GM19328 (cell line): ENCODE measurements at regions not wholly inside any gene's neighbourhood (a gene's known extent, or its start where the extent isn't known, plus 50 kb on each side); places are given as distances from the start of the nearest gene placed in this dataset.
"Not testable (repeated sequence)": the region's sequence is repeated elsewhere in the genome, so short reads cannot be mapped to it uniquely, and the experiment has no call there.

ENCODE experiments used
- ATAC-seq: cut with Tn5 transposase; IDR thresholded peaks from one replicate; pipeline ENCODE4 v1.9.1; 2021; ENCODE audit warnings: mild to moderate bottlenecking, moderate library complexity; ENCODE audit not compliant: unreplicated experiment

DNA sequence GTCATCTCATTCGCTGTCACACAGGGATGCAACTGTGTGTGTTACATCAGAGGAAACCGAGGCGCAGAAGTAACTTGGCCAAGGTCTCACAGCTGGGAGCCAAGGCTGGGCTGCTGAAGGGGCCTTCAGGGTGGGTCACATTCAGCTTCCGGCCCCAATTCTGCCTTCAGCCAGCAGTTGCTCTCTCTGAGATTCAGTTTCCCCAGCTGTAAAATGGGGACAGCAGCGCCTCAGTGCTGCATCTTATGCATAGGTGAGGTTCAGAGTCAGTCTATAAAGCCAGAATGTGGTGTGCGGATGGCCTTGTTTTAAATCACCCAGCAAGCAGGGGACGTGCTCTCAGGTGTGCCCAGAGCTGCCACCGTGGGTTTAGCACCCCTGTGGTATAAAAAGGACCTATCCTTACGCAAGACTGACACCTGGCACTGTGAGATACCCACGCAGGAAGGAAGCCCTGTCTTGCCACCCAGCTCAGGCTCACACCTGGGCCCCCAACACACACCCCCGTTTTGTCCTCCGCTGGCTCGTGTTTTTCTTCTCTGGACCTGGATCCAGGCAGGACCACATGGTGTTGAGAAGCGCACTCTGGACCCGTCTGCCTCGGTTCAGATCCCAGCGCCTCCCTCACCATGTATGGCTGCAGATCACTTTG, 94.6 kb upstream of the GSE1 start:
- no peak for ATAC-seq

DNA sequence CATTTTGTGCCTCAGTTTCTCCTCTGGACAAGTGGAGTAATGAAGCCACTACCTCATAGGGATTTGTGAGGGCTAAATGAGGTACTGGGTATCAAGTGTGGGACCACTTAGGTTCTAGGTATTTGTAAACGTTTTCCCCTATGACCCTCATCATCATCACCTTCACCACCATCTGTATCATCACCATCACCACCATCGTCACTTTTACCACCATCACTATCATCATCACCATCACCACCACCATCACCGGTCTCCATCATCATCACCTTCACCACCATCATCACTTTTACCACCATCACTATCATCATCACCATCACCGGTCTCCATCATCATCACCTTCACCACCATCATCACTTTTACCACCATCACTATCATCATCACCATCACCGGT, 94.1 kb upstream of the GSE1 start:
- not testable (repeated sequence) for ATAC-seq

DNA sequence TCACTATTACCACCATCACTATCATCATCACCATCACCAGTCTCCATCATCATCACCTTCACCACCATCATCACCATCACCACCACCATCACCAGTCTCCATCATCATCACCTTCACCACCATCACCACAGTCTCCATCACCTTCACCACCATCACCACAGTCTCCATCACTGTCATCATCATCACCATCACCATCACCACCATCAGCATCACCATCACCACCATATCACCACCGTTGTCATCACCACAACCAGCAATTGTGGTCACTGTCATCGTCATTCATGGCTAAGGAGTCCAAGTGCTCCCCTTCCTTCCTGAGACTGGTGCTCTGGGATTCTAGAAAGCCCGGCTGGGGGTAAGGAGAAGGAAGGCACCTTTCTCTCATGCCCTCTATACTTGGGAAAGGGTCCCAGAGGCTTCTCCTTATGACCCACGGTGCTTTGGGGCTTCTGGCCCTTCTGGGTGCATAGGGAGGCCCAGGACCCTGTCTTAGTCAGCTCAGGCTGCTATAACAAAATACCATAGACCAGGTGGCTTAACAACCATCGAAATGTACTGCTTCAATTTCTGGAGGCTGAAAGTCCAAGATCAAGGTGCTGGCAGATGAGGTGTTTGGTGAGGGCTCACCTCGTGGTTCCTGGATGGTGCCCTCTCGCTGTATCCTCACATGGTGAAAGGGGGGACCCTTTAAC, 93.4 kb upstream of the GSE1 start:
- ATAC-seq, result no peak

DNA sequence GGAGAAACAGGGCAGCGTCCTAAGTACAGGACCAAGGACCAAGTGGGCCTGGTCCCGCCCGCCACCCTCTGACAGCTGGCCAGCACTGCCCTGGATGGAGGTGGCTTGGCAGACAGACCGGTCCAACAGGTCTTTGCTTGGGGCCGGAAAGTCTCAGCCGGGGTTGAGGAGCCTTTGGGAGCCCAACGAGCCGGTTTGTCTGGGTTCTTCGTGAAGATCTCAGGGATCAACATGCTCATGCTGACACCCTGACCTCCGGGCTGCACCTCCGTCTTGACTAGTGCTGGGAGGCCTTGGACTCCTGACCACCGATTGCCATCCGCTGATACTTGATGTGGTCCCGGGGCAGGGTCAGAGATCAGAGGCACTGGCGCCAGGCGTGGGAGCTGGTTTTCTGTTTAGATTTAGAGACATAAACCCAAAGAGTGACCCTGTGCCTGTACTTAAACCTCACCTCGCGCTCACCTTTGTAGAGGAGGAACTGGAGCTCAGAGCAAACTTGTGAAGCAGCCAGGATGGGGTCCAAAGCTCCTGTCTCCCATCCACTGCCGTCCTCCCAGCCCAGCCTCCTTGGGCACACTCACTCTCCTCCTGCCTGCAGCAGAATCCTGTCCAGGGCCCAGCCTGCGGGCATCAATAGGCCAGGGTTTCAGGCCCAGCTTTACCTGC, 92.1 kb upstream of the GSE1 start:
- ATAC-seq, result no peak

DNA sequence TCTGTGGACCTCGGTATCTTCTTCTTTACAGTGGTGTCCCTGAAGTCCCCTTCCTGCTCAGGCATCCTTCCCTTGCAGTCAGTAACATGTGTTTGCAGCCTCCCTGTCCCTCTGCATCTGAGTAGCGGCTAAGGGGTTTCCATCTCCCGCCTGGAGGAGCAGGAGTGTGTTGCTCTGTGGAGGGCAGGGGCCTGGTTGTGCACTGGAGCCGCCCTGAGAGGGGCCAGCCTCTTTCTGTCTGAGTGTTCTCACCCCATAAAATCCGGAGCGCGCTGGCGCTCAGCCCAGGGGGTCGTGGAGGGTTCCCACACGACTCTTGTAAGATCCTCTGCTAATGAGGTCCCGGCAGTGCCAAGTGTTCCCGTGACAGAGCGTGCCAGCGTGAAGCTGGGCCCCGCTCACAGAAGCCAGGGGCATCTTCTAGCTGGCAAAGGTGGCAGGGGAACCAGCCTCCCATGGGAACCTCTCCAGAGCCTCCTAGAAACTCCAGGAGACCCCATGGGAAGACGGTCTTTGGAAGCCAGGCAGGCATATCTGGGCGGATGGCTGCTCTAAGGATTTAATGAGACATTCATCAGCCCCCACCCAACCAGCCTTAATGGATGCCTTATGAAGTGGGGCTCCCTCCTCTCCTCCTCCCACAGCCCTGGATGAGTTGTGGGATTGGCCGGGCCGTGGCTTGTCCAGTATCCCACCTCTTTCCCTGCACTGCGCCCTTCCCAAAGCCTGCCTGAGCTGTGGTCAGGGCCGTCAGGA, 91.4 kb upstream of the GSE1 start:
- ATAC-seq, result no peak

DNA sequence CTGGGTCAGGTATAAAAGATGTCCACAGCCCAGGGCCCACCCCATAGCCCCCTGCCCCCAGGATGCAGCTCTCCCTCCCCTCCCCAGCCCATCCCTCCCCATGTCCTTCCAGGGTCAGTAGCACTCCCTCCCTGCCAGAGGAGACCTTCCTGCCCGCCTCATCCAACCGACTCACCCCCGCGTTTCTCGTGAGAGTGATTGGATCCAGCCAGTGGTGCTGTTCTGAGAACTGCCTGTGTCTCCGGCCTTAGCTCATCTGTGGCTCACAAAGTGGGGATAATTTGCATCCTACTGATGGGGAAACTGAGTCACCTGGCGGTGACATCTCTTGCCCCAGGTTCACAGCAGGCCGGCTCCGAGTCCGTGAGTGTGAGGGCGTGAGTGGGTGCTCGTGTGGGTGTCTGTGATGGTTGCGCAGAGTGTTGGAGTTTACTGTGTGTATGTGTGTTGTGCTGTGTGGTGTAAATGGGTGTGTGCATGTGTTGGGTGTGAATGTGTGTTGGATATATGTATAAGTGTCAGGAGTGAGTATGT, 90.7 kb upstream of the GSE1 start:
- no peak for ATAC-seq

DNA sequence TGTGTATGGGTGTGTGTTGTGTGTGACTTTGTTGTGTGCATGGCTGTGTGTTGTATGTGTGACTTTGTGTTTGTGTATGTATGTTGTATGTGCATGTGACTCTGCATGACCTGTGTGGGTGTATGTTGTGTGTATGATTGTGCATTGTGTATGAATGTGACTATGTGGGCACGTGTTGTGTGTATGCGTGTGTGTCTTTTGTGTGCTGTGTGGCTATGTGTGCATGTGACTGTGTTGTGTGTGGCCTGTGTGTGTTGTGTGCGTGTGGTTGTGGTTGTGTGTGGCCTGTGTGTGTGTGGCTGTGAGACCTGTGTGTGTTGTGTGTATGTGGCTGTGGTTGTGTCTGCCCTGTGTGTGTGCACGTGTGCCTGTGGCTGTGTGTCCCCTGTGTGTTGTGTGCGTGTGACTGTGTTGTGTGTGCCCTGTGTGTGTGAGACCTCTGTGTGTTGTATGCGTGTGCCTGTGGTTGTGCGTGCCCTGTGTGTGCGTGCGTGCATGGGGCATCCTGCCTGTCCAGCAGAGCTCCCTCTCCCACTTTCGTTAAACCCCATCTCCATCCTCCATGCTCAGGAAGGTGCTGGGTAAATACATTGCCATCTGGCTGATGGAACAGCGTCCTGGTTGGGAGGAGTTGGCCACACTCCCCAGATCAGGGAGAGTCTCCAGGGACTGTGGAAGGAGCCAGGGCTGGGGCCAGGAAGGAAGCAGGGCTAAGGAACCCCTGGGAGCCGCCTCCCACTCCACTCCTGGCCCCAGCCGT, 90.1 kb upstream of the GSE1 start:
- ATAC-seq, result no peak

DNA sequence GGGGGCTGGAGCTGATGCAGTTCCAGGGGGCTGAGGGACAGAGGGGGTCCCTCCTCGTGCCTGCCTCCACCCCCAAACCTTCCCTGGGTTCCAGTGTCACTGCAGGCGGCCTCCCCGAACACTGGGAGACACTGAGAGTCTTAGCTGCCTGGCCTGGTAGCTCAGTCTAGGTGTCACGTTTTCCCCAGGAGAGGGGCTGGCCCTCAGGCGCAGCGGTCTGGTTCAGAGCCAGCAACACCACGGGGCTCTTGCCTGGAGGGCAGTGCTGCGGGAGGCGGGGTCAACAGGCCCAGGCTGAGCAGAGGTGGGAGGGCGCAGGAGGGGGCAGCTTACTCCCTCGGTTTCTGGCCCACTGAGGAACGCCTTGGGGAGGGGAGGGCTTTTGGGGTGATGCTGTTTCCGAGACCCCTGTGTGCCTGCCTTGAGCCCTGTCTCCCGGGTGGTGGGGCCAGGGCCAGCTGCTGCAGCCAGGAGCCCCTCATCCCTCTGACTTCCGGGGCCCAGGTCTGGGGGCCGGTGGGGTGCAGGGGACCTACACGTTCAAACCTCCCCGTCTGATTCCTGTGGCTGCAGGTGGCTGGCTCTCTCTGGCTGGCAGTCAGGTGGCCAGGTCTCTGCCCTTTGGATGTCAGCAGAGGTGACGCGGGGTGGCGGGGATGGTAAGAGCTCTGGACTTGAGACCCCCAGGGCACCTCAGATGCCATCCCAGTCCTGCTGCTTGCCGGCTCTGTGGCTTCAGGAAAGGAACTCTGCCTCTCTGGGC, 89.3 kb upstream of the GSE1 start:
- no peak for ATAC-seq

DNA sequence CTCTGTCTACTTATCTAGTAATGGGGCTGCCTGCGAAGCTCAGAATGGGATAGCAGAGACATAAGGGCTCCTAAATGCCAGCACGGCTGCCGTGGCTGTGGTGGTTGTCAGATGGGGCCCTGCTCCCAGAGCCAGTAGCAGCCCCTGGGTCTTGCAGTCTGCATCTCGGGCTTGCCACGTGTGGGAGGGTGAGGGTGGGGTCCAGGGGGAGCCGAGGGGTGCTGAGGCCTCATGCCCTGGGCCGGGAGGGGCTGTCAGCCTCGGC, 88.8 kb upstream of the GSE1 start:
- ATAC-seq, result no peak

DNA sequence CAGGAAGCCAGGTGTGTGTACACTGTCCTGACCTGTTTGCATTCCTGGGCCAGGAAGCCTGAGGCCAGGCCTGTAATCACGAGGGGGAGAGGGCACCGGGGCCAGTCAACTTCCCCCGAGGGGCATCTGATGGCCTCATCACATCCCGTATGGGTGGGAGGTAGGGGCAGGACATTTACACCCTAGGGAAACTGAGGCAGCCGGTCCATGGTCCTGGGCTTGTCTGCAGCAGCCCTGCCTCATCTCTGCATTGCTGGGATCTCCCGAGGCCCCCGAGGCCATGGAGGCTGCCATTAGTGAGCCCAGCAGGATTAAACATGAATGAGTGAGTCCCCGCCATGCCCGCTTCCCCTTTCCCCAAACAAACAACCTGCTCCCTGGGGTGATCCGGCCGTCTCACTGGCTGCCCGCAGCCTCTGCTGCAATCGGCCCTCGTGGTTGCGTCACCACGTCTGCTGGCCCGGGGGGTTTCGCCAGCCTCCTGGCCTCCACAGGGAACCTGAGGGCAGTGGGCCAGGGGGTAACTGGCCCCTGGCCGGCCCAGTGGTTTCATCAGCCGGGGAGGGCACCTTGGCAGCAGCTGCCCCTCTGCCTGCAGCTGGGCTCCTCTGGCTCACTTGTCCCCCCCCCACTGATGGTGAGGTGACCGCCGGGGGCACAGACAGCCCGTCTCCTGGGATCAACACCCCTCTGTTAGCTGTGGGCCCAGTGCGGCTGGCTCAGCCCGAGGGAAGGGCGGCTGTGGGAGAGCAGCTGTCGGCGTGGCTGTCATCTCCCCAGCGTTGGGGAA, 88.3 kb upstream of the GSE1 start:
- no peak for ATAC-seq

DNA sequence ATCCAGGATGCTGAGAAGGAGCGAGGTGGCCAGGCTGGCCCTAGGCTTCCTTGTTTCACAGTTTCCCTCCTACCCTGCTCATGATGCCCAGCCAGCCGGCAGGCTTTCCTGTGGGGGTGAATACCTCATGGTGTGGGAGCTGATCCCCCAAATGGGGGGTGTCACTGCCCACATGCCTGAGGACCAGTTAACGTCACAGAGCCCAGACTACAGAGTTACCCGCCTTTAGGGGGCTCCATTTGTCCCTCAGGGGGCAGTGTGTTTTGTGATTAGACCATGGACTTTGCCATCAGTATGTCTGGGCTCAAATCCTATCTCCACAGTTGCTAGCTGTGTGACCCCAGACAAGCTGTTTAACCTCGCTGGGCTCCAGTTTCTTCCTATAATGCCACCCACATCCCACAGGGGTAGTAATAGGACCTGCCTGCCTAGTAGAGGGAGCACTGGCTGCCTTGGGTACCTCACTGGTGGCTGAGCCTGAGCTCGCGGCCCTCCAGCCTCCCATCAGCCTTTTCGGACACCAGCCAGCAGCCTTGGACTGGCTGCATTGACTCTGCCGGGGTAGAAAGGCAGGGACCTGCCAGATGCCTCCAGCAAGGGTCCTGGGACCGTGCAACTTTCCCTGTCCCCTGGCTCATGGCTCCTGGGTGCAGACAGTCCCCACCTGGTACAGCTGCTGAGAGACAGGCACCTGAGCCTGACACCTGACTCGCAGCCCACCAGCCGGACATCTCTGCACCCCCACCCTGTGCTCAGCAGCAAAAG, 87.5 kb upstream of the GSE1 start:
- ATAC-seq, result no peak

DNA sequence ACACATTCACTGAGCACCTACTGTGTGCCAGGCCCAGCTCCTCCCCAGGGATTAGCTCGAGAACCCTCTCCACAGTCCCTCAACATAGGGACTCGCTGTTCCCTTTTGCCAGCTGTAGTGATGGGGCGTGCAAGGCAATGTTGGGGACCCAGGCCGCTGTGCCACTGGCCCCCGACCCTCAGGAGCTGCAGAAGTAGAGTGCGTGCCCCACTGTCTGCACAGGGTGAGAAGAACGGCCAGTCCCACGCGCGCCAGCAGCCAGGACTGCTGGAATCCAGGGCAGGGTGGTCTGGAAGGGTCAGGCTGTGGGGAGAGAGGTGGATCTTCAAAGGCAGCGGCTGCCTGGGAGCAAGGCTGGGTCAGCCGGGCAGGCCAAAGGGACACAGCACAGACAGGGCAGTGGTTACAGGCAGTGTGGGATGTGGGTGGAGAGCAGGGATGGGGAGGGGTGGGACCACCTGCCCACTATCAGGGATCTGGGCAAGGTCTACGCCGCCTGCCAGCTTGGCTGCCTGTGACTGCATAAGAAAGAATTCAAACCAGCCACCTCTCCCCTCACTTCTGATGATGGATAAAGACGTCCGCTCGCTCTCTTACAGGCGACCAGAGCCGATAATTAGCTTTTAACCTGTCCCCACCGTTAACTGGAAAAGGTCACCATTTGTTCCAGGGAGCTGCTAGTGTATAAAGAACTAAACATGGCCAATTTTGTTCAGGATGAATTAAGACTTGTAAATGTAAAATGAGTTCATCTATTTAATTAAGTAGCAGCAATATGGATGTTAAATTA, 86.7 kb upstream of the GSE1 start:
- no peak for ATAC-seq

DNA sequence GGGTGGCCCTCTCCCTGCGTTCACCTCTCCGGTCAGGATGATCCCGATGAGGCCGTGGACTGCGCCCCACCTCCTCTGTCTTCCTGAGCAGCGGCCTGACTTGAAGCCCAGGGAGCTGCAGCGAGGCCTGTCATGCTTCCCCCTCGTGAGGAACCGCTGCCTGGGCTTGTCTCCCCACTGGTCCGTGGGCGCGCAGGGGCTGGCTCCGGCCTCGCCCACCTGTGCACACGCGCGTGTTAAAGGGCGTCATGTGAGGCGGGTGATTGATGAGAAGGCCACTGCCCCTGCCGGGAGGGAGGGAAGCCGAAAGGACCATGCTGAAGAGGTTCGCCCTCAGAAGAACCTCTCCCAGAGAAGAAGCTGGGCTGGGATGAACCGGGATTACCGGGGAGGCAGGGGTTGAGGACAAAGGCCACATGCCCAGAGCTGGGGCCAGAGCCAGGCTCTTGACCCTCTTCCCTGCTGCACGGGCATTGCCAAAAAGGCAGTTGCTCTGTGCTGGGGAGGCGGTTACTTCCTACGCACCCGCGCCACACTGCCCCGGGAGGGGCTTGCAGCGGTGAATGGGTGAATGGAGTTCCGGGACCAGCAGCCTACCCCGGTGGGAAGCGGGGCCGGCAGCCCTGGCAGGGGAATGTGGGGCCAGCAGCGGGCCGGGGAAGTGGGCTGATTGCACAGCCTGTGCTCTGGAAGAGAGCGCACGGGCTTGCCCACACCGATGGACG, 85.9 kb upstream of the GSE1 start:
- ATAC-seq, result no peak

DNA sequence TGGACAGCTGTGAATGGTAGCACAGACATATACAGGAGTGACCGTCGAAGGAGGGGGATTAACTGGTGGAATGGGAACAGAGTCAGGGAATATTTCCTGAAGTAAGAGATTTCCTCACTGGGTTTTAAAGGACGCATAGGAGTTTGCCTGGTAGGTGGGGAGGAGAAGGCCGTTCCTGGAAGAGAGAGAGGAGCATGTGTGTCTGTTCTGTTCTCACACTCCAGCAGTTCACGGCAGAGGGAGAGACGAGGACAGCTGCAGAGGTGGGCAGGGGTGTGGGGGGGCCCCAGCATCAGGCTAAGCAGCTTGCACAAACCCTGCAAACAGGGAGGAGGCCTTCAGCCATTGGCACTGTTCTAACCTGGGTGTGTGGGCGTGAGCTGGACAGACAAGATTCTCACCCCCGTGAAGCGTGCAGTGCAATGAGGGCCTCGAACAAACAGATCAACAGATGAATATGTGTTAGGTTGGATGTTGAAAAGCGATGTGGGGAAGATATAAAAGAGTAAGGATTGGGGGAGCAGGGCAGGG, 85.3 kb upstream of the GSE1 start:
- no peak for ATAC-seq

DNA sequence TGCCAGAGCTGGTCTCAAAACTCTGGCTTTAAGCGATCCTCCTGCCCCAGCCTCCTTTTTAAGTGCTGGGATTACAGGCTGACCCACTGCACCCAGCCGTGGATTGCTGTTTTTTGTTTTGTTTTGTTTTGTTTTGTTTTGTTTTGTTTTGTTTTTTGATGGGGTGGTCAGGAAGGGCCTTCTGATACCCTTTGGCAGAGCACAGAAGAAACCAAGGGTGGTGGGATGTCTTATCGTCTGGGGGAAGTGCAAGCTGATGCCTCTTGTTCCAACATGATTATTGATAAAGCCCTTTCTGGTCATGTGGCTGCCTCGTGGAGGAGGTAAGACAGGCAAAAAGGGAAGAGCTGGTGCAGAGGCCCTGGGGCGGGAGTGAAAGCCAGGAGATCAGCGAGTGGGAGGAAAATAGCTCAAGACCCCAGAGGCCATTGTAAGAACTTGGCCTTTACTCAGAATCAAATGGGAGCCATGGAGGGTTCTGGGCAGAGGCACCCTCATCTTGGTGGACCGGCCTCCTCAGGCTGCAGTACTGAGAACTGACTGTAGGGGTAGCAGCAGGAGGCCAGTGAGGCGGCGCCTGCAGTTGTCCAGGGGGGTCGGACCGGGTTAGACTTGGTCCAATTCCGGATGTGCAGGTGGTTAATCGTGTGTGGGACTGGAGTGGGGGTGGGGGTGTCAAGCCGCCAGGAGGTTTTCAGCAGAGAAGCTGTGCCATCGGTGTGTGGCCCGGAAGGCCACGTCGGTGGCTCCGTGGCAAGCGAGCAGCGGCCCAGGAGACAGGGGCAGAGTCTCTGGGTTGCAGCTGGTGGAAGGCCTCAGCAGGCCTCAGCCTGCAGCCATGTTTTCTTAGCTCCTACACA, 84.4 kb upstream of the GSE1 start:
- ATAC-seq, result no peak
